Astrocyte of the spinal cord (primary cell): ENCODE measurements at regions not wholly inside any gene's neighbourhood (a gene's known extent, or its start where the extent isn't known, plus 50 kb on each side); places are given as distances from the start of the nearest gene placed in this dataset.

Experiments used
- DNase-seq: peaks from one replicate; pipeline ENCODE4 v3.0.0; 2011; ENCODE audit warnings: low read depth, low spot score
- H3K4me3 ChIP-seq: 2 replicates; pipeline ENCODE4 v1.5.1; 2011; ENCODE audit warnings: low read depth, mild to moderate bottlenecking, low read length, moderate library complexity
- CTCF ChIP-seq: IDR thresholded peaks from 2 replicates; pipeline ENCODE4 v1.5.1; 2012; ENCODE audit warnings: low read depth, mild to moderate bottlenecking, low read length, inconsistent platforms
- in situ Hi-C: cut with HindIII; loops from 2 replicates; pipeline ENCODE4 v1.10.0; 2017; ENCODE audit warnings: low sequenced_read_pairs

- in situ Hi-C loops = no loop called here
- H3K4me3 ChIP-seq = no peak overlapping the region
- no peak for DNase-seq
- TF ChIP-seq CTCF = no peak
These were observed 83.2 kb downstream of the BUD13 start for GRCh38 chr11:116689413-116690127.

GRCh38 chr11:116688202-116688540, 84.6 kb downstream of the BUD13 start:
- in situ Hi-C loops = no loop called here
- no peak overlapping the region for H3K4me3 ChIP-seq
- no peak for TF ChIP-seq CTCF
- DNase-seq = no peak

- DNase-seq = no peak
- in situ Hi-C loops = no loop called here
- TF ChIP-seq CTCF = no peak
- H3K4me3 ChIP-seq = no peak overlapping the region
These were observed 85.2 kb downstream of the BUD13 start for GRCh38 chr11:116687458-116688201.

GRCh38 chr11:116686866-116687265, 85.9 kb downstream of the BUD13 start:
- TF ChIP-seq CTCF = no peak
- in situ Hi-C loops = no loop called here
- H3K4me3 ChIP-seq = no peak overlapping the region
- DNase-seq = no peak

- no peak for TF ChIP-seq CTCF
- DNase-seq = no peak
- H3K4me3 ChIP-seq = no peak overlapping the region
- in situ Hi-C loops = no loop called here
These were observed 88.8 kb downstream of the BUD13 start for GRCh38 chr11:116683982-116684381.

GRCh38 chr11:116680349-116681125, 92.2 kb downstream of the BUD13 start:
- in situ Hi-C loops = no loop called here
- TF ChIP-seq CTCF = no peak
- no peak for DNase-seq
- no peak overlapping the region for H3K4me3 ChIP-seq
